ENCODE measurements at regions not wholly inside any gene's neighbourhood (a gene's known extent, or its start where the extent isn't known, plus 50 kb on each side); places are given as distances from the start of the nearest gene placed in this dataset.

DNA sequence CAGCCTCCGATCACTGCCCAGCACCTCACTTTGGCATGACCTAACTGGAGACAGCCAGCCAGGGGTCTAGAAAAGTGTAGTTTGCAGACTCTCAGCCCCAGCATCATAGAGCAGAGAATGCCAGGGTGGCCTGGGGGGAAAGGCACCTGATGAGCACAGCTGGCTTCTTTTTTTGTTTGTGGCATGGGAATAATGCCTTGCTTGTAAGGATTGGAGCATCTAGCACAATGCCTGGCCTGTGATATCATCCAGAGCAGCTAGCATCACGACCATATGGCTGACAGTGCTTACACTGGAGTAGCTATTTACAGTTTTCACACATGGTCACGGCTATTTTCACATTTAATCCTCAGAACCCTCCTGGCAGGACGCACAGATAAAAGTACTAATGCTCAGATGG, 594.8 kb upstream of the B3GAT1 start:
- POLR2A ChIA-PET = no interaction called here
- Histone ChIP-seq H3K36me3 (ENCODE audit: control insufficient read depth, insufficient read depth, low read length) (no peaks in the 10 kb centered on the region), H3K4me2 (ENCODE audit: insufficient read depth, low read length) (no peak overlapping the region), H3K79me2 (ENCODE audit: control insufficient read depth, insufficient read depth, low read length) (no peaks in the 10 kb centered on the region), H3K27ac (ENCODE audit: extremely low read depth, low read depth, low read length) (no peak overlapping the region), H3K4me3 (no peak overlapping the region), H3K9me1 (ENCODE audit: control insufficient read depth, insufficient read depth, low read length) (no peaks in the 10 kb centered on the region), H3K9ac (ENCODE audit: insufficient read depth in 1 of 2, low read depth in 2 of 2, low read length in 2 of 2) (no peak overlapping the region), H4K20me1 (replicated peaks; ENCODE audit: control insufficient read depth, insufficient read depth, low read length) (no peaks in the 10 kb centered on the region), H3K27me3 (ENCODE audit: control insufficient read depth in 2 of 2, insufficient read depth in 2 of 2, low read length in 2 of 2) (0 out of 5 replicates have a peak, but pooled peaks cover 0 to 9% of the 10 kb centered on the region in 2 experiments), H2AFZ (ENCODE audit: low read depth, low read length) (no peak overlapping the region), H3K4me1 (replicated peaks in 1 of 2; ENCODE audit: control insufficient read depth in 2 of 2, insufficient read depth in 2 of 2, low read length in 2 of 2) (no peaks in the 10 kb centered on the region), H3K9me3 (replicated peaks; ENCODE audit: control insufficient read depth, insufficient read depth, low read depth, low read length) (no peaks in the 10 kb centered on the region)
- in situ Hi-C loops (cut with MboI) = no loop called here
- FAIRE-seq (no peak), DNase-seq (ENCODE audit: extremely low read depth in 1 of 4, low spot score in 3 of 4) (no peak), ATAC-seq (no peak)
- no TSS peak for BruUV-seq (replicated peaks)
- CTCF ChIA-PET (ENCODE audit: low intra/inter-chr PET ratio) = no interaction called here
- TF ChIP-seq SIX5 (IDR thresholded peaks at IDR 0.05; ENCODE audit: borderline replicate concordance in 1 of 2, insufficient read depth in 1 of 2, low read depth in 1 of 2, low read length in 2 of 2) (no peak), RB1 (IDR thresholded peaks at IDR 0.05; ENCODE audit: low read depth) (no peak), BRD9 (IDR thresholded peaks at IDR 0.05; ENCODE audit: low read depth, partially characterized antibody) (no peak), CEBPG (CRISPR knock-in tag; IDR thresholded peaks at IDR 0.05) (no peak), CEBPG (tag; conservative IDR thresholded peaks at IDR 0.05 in 1 of 2, IDR thresholded peaks at IDR 0.05 in 1 of 2) (no peak), KDM1A (IDR thresholded peaks at IDR 0.05) (no peak), ZFP30 (CRISPR knock-in tag; IDR thresholded peaks at IDR 0.05; ENCODE audit: borderline replicate concordance) (no peak), THRAP3 (IDR thresholded peaks at IDR 0.05; ENCODE audit: borderline replicate concordance) (no peak)
- WGBS (ENCODE audit: insufficient coverage, low coverage, missing lambda C conversion rate) = 4% methylated on average over 4 of the region's 4 CpGs
- intact Hi-C loops (cut with micrococcal nuclease) = no loop called here
